Neural progenitor cell (in vitro differentiated cells): ENCODE measurements at regions not wholly inside any gene's neighbourhood (a gene's known extent, or its start where the extent isn't known, plus 50 kb on each side); places are given as distances from the start of the nearest gene placed in this dataset.

Source experiments
- EZH2 ChIP-seq: fragments of 200-600 bp; sonication (generic); IDR thresholded peaks from 2 replicates; pipeline ENCODE4 v1.6.1; 2017; ENCODE audit warnings: antibody characterized with exemption, mild to moderate bottlenecking, moderate library complexity
- EZH2phosphoT487 ChIP-seq: fragments of 200-600 bp; sonication (generic); IDR thresholded peaks from 2 replicates; pipeline ENCODE4 v1.6.1; 2017; ENCODE audit warnings: antibody characterized with exemption
- TF ChIP-seq, protein P1 (sequence below): fragments of 200-600 bp; sonication (generic); IDR thresholded peaks from 2 replicates; pipeline ENCODE4 v1.5.1; 2017; ENCODE audit warnings: antibody characterized with exemption, mild to moderate bottlenecking

- TF ChIP-seq, protein P1, sequence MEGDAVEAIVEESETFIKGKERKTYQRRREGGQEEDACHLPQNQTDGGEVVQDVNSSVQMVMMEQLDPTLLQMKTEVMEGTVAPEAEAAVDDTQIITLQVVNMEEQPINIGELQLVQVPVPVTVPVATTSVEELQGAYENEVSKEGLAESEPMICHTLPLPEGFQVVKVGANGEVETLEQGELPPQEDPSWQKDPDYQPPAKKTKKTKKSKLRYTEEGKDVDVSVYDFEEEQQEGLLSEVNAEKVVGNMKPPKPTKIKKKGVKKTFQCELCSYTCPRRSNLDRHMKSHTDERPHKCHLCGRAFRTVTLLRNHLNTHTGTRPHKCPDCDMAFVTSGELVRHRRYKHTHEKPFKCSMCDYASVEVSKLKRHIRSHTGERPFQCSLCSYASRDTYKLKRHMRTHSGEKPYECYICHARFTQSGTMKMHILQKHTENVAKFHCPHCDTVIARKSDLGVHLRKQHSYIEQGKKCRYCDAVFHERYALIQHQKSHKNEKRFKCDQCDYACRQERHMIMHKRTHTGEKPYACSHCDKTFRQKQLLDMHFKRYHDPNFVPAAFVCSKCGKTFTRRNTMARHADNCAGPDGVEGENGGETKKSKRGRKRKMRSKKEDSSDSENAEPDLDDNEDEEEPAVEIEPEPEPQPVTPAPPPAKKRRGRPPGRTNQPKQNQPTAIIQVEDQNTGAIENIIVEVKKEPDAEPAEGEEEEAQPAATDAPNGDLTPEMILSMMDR = no peak
- TF ChIP-seq EZH2phosphoT487 (no peak), EZH2 (no peak)
Observed at GRCh38 chr10:81219758-81220157, 655.2 kb upstream of the NRG3 start.
